GM12874 (cell line): ENCODE measurements at regions not wholly inside any gene's neighbourhood (a gene's known extent, or its start where the extent isn't known, plus 50 kb on each side); places are given as distances from the start of the nearest gene placed in this dataset.

Source experiments
- CTCF ChIP-seq: IDR thresholded peaks from 2 replicates; pipeline ENCODE4 v1.5.1; 2011; ENCODE audit warnings: low read depth, mild to moderate bottlenecking, control low read depth, low read length, moderate library complexity; ENCODE audit not compliant: insufficient read depth

- no peak for TF ChIP-seq CTCF
Measured at GRCh38 chr4:155444721-155445120, 68.0 kb upstream of the MAP9 start.

- peak; percentile 80 for TF ChIP-seq CTCF
Measured at GRCh38 chr4:155442267-155443105, 65.7 kb upstream of the MAP9 start.

GRCh38 chr4:155441475-155441874 lies 64.7 kb upstream of the MAP9 start:
- TF ChIP-seq CTCF, result no peak

GRCh38 chr4:155434904-155435303 lies 58.1 kb upstream of the MAP9 start:
- no peak for TF ChIP-seq CTCF

- TF ChIP-seq CTCF, result no peak
Measured at GRCh38 chr4:155434366-155434765, 57.6 kb upstream of the MAP9 start.

GRCh38 chr4:155433636-155434360 lies 57.0 kb upstream of the MAP9 start:
- no peak for TF ChIP-seq CTCF

- TF ChIP-seq CTCF, result no peak
Measured at GRCh38 chr4:155430895-155431795, 54.4 kb upstream of the MAP9 start.
